Liver (tissue), 8 donors: ENCODE measurements at regions not wholly inside any gene's neighbourhood (a gene's known extent, or its start where the extent isn't known, plus 50 kb on each side); places are given as distances from the start of the nearest gene placed in this dataset.

Source experiments
- DNase-seq: peaks from one replicate; pipeline ENCODE4 v3.0.0-alpha.2; 2017; ENCODE audit warnings: low spot score
- H3K27ac ChIP-seq, 2 donors: one replicate each; pipeline ENCODE4 v1.7.0; 2013; ENCODE audit warnings: inconsistent platforms in 2 of 2, low read length in 2 of 2, control low read depth in 1 of 2, low read depth in 1 of 2, mild to moderate bottlenecking in 1 of 2
- H3K27me3 ChIP-seq, 4 donors: one replicate each; pipeline versions ENCODE4 v1.6.1 to v1.7.0; 2013; ENCODE audit warnings: low read length in 3 of 4, inconsistent platforms in 1 of 4, mild to moderate bottlenecking in 1 of 4, moderate library complexity in 1 of 4; ENCODE audit not compliant: control insufficient read depth in 4 of 4, insufficient read depth in 4 of 4
- H3K36me3 ChIP-seq, 4 donors: one replicate each; pipeline versions ENCODE4 v1.6.1 to v1.7.0; 2013; ENCODE audit warnings: low read length in 3 of 4, mild to moderate bottlenecking in 3 of 4, low read depth in 1 of 4, moderate library complexity in 1 of 4; ENCODE audit not compliant: control insufficient read depth in 4 of 4, insufficient read depth in 3 of 4
- H3K4me1 ChIP-seq, 4 donors: one replicate each; pipeline versions ENCODE4 v1.6.1 to v1.7.0; 2013; ENCODE audit warnings: low read length in 3 of 4, mild to moderate bottlenecking in 3 of 4, moderate library complexity in 1 of 4; ENCODE audit not compliant: control insufficient read depth in 4 of 4, insufficient read depth in 4 of 4
- H3K4me3 ChIP-seq, 3 donors: one replicate each; pipeline versions ENCODE4 v1.6.1 to v1.7.0; 2013; ENCODE audit warnings: low read length in 3 of 3, control low read depth in 1 of 3, low read depth in 1 of 3, mild to moderate bottlenecking in 1 of 3
- H3K9ac ChIP-seq, 2 donors: one replicate each; pipeline ENCODE4 v1.7.0; 2013; ENCODE audit warnings: low read length in 2 of 2, mild to moderate bottlenecking in 2 of 2, moderate library complexity in 2 of 2, control low read depth in 1 of 2, low read depth in 1 of 2
- H3K9me3 ChIP-seq, 4 donors: one replicate each; pipeline versions ENCODE4 v1.6.1 to v1.7.0; 2013; ENCODE audit warnings: low read length in 3 of 4; ENCODE audit not compliant: control insufficient read depth in 4 of 4
- CTCF ChIP-seq: fragments of 150-350 bp; IDR thresholded peaks from 2 replicates; pipeline ENCODE4 v1.5.1; 2017; ENCODE audit warnings: improper control_type of control experiment, low read depth, low read length; ENCODE audit not compliant: missing input control
- EGR1 ChIP-seq, 2 donors: IDR thresholded peaks; 2 replicates each; pipeline ENCODE4 v1.6.1; 2016 to 2018; ENCODE audit warnings: antibody characterized with exemption in 2 of 2, low read depth in 2 of 2
- FOXA1 ChIP-seq: IDR thresholded peaks from 2 replicates; pipeline ENCODE4 v1.6.1; 2016; ENCODE audit warnings: antibody characterized with exemption
- FOXA2 ChIP-seq: IDR thresholded peaks from 2 replicates; pipeline ENCODE4 v1.6.1; 2016; ENCODE audit warnings: antibody characterized with exemption
- GABPA ChIP-seq, 2 donors: IDR thresholded peaks in 1 of 2; conservative IDR thresholded peaks in 1 of 2; 2 replicates each; pipeline ENCODE4 v1.6.1; 2016; ENCODE audit warnings: antibody characterized with exemption in 2 of 2, mild to moderate bottlenecking in 1 of 2, moderate library complexity in 1 of 2
- HNF4A ChIP-seq, 2 donors: conservative IDR thresholded peaks; 2 replicates each; pipeline ENCODE4 v1.6.1; 2016; ENCODE audit warnings: antibody characterized with exemption in 2 of 2, mild to moderate bottlenecking in 2 of 2
- HNF4G ChIP-seq: IDR thresholded peaks from 2 replicates; pipeline ENCODE4 v1.6.1; 2016; ENCODE audit warnings: antibody characterized with exemption
- JUND ChIP-seq, 2 donors: IDR thresholded peaks; 2 replicates each; pipeline ENCODE4 v1.6.1; 2016; ENCODE audit warnings: antibody characterized with exemption in 2 of 2
- NR2F2 ChIP-seq: IDR thresholded peaks from 2 replicates; pipeline ENCODE4 v1.6.1; 2016; ENCODE audit warnings: antibody characterized with exemption
- RAD21 ChIP-seq, 2 donors: IDR thresholded peaks; 2 replicates each; pipeline ENCODE4 v1.6.1; 2016; ENCODE audit warnings: antibody characterized with exemption in 2 of 2, mild to moderate bottlenecking in 2 of 2
- REST ChIP-seq: IDR thresholded peaks from 2 replicates; pipeline ENCODE4 v1.6.1; 2016; ENCODE audit warnings: antibody characterized with exemption, mild to moderate bottlenecking
- RXRA ChIP-seq, 2 donors: IDR thresholded peaks; 2 replicates each; pipeline ENCODE4 v1.6.1; 2017 to 2018; ENCODE audit warnings: antibody characterized with exemption in 2 of 2, mild to moderate bottlenecking in 1 of 2
- SP1 ChIP-seq: IDR thresholded peaks from 2 replicates; pipeline ENCODE4 v1.6.1; 2018; ENCODE audit warnings: antibody characterized with exemption, mild to moderate bottlenecking
- TAF1 ChIP-seq: conservative IDR thresholded peaks from 2 replicates; pipeline ENCODE4 v1.6.1; 2016; ENCODE audit warnings: antibody characterized with exemption, mild to moderate bottlenecking
- YY1 ChIP-seq: IDR thresholded peaks from 2 replicates; pipeline ENCODE4 v1.6.1; 2016; ENCODE audit warnings: antibody characterized with exemption, mild to moderate bottlenecking
- ZBTB33 ChIP-seq: IDR thresholded peaks from 2 replicates; pipeline ENCODE4 v1.6.1; 2016; ENCODE audit warnings: antibody characterized with exemption
- WGBS: extraction: QIAGEN DNeasy Blood & Tissue Kit; methylation state at CpG from one replicate; pipeline ENCODE4 v1.1.7; 2013; 5-methylcytosine and 5-hydroxymethylcytosine counted together
- TF ChIP-seq, protein P1 (sequence below): IDR thresholded peaks from 2 replicates; pipeline ENCODE4 v1.6.1; 2016; ENCODE audit warnings: antibody characterized with exemption
- TF ChIP-seq, protein P2 (sequence below): IDR thresholded peaks from 2 replicates; pipeline ENCODE4 v1.6.1; 2016; ENCODE audit warnings: antibody characterized with exemption
- donor health status: healthy.
- donor health status: healthy.
- donor health status: healthy.
- donor health status: healthy.
- donor health status: healthy.

DNA sequence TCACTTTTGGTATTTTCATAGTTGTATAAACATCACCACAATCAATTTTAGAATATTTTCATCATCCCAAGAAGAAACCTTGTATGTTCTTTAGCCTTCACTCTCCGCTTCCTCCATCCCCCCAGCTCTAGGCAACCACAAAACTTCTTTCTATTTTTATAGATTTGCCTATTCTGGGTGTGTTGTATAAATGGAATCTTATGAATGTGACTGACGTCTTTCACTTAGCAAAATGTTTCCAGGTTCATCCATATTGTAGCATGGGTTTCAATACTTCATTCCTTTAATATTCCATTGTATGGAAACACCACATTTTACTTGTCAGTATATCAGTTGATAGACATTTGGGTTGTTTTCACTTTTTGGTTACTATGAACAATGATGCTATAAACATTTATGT is 335.8 kb upstream of the GOLIM4 start:
- no peak overlapping the region for H3K9ac ChIP-seq
- no peak overlapping the region for H3K4me3 ChIP-seq
- no peak overlapping the region for H3K27ac ChIP-seq
- no peaks in the 10 kb centered on the region for H3K4me1 ChIP-seq
- 72% methylated on average over 2 of the region's 2 CpGs for WGBS
- H3K36me3 ChIP-seq, result peaks cover 0 to 1% (median 0%) of the 10 kb centered on the region in 4 donors
- no peak for DNase-seq
- no peaks in the 10 kb centered on the region for H3K27me3 ChIP-seq
- TF ChIP-seq HNF4G (no peak), TAF1 (no peak), YY1 (no peak), CTCF (no peak), EGR1 (IDR thresholded peaks at IDR 0.05; ENCODE audit: low read depth in 2 of 2) (no peak), ZBTB33 (no peak), FOXA1 (no peak), RXRA (IDR thresholded peaks at IDR 0.05) (no peak), FOXA2 (no peak), NR2F2 (no peak), SP1 (no peak), RAD21 (IDR thresholded peaks at IDR 0.05) (no peak), REST (no peak), GABPA (IDR thresholded peaks at IDR 0.05 in 1 of 2, conservative IDR thresholded peaks at IDR 0.05 in 1 of 2) (no peak), JUND (IDR thresholded peaks at IDR 0.05) (no peak), HNF4A (conservative IDR thresholded peaks at IDR 0.05) (no peak)
- TF ChIP-seq, protein P1, sequence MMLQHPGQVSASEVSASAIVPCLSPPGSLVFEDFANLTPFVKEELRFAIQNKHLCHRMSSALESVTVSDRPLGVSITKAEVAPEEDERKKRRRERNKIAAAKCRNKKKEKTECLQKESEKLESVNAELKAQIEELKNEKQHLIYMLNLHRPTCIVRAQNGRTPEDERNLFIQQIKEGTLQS, result no peak
- TF ChIP-seq, protein P2, sequence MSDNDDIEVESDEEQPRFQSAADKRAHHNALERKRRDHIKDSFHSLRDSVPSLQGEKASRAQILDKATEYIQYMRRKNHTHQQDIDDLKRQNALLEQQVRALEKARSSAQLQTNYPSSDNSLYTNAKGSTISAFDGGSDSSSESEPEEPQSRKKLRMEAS, result no peak
- H3K9me3 ChIP-seq, result no peaks in the 10 kb centered on the region
